Common myeloid progenitor, CD34-positive (primary cell): ENCODE measurements at regions not wholly inside any gene's neighbourhood (a gene's known extent, or its start where the extent isn't known, plus 50 kb on each side); places are given as distances from the start of the nearest gene placed in this dataset.

ENCODE experiments used
- CTCF ChIA-PET: fragments of 350-600 bp; sonication (Branson Sonifier 250); formaldehyde crosslinking; loops from one replicate; lab custom pipeline; 2021; ENCODE audit warnings: antibody characterized with exemption; lab: Charles Lee
- POLR2A ChIA-PET: fragments of 350-600 bp; sonication (Branson Sonifier 250); formaldehyde crosslinking; loops from one replicate; lab custom pipeline; 2021; ENCODE audit warnings: antibody characterized with exemption; lab: Charles Lee
- DNase-seq, 3 donors: peaks; one replicate each; pipeline versions ENCODE4 v3.0.0 to v3.0.0-alpha.2; 2013
- H3K27ac ChIP-seq, 2 experiments: 1 replicate in 1 of 2; 2 replicates in 1 of 2; pipeline ENCODE4 v1.7.0; 2013; ENCODE audit warnings: inconsistent platforms in 2 of 2, low read length in 2 of 2, mild to moderate bottlenecking in 2 of 2, low read depth in 1 of 2, moderate library complexity in 1 of 2; ENCODE audit not compliant: severe bottlenecking in 2 of 2, insufficient read depth in 1 of 2, poor library complexity in 1 of 2
- H3K27me3 ChIP-seq, 5 experiments: replicated peaks in 2 of 5; 1 replicate in 3 of 5; 2 replicates in 2 of 5; pipeline versions ENCODE4 v1.6.1 to v1.7.0; 2013; ENCODE audit warnings: low read length in 4 of 5, mild to moderate bottlenecking in 2 of 5, moderate library complexity in 2 of 5, inconsistent platforms in 1 of 5; ENCODE audit not compliant: insufficient read depth in 5 of 5, control insufficient read depth in 4 of 5
- H3K36me3 ChIP-seq, 4 experiments: 1 replicate in 2 of 4; 2 replicates in 2 of 4; pipeline versions ENCODE4 v1.6.1 to v1.7.0; 2013; ENCODE audit warnings: low read length in 3 of 4, control low read depth in 1 of 4, mild to moderate bottlenecking in 1 of 4; ENCODE audit not compliant: control insufficient read depth in 4 of 4, insufficient read depth in 4 of 4
- H3K4me1 ChIP-seq, 4 experiments: 1 replicate in 3 of 4; 2 replicates in 1 of 4; pipeline versions ENCODE4 v1.6.1 to v1.7.1; 2013; ENCODE audit warnings: low read length in 3 of 4, mild to moderate bottlenecking in 3 of 4, control low read depth in 1 of 4, inconsistent platforms in 1 of 4, moderate library complexity in 1 of 4; ENCODE audit not compliant: control insufficient read depth in 4 of 4, insufficient read depth in 4 of 4; ENCODE audit errors: control extremely low read depth in 1 of 4
- H3K4me3 ChIP-seq, 7 experiments: 1 replicate in 4 of 7; 2 replicates in 3 of 7; pipeline versions ENCODE4 v1.5.1 to v1.7.0; 2013; ENCODE audit warnings: mild to moderate bottlenecking in 7 of 7, low read length in 6 of 7, moderate library complexity in 6 of 7, inconsistent platforms in 2 of 7, low read depth in 2 of 7, control low read depth in 1 of 7; ENCODE audit not compliant: insufficient read depth in 4 of 7, control insufficient read depth in 1 of 7; ENCODE audit errors: extremely low read depth in 1 of 7
- H3K9me3 ChIP-seq, 5 experiments: 1 replicate in 4 of 5; 2 replicates in 1 of 5; pipeline versions ENCODE4 v1.6.1 to v1.7.1; 2013; ENCODE audit warnings: low read length in 4 of 5, mild to moderate bottlenecking in 2 of 5, inconsistent platforms in 1 of 5, low read depth in 1 of 5, moderate library complexity in 1 of 5; ENCODE audit not compliant: control insufficient read depth in 4 of 5, insufficient read depth in 2 of 5; ENCODE audit errors: control extremely low read depth in 1 of 5
- WGBS: methylation state at CpG from one replicate; pipeline ENCODE4 v1.1.5; 2013; ENCODE audit not compliant: insufficient coverage; 5-methylcytosine and 5-hydroxymethylcytosine counted together

DNA sequence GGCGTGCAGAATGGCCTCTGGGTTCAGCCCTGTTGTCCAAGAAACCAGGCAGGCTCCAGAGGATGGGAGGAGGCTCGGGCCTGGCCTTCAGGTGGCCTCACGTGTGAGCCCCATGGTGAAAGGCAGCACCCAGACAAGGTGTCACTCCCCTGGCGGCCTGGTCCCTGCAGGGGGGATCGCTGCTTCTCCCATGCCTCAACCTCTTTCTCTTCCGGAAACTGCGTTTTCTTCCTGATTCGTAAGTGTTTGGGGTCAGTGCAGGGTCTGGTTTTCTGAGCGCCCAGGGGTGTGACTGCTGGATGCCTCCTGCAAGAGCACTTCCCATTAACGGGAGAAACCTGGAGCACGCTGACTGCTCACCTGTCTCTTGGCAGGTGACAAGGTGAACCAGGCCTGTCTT, 70.0 kb upstream of the CIBAR2 start:
- no peak overlapping the region for H3K4me3 ChIP-seq
- peak in 1 of 3 donors; percentile 39 for DNase-seq
- H3K27me3 ChIP-seq: no peaks in the 10 kb centered on the region
- WGBS: 46% methylated on average over 10 of the region's 11 CpGs
- POLR2A ChIA-PET: no interaction called here
- H3K9me3 ChIP-seq: peaks cover 0 to 16% (median 11%) of the 10 kb centered on the region in 5 experiments
- peaks cover 0 to 3% (median 1%) of the 10 kb centered on the region in 4 experiments for H3K4me1 ChIP-seq
- CTCF ChIA-PET: no interaction called here
- H3K36me3 ChIP-seq: peaks cover 0 to 2% (median 0%) of the 10 kb centered on the region in 4 experiments
- no peak overlapping the region for H3K27ac ChIP-seq

DNA sequence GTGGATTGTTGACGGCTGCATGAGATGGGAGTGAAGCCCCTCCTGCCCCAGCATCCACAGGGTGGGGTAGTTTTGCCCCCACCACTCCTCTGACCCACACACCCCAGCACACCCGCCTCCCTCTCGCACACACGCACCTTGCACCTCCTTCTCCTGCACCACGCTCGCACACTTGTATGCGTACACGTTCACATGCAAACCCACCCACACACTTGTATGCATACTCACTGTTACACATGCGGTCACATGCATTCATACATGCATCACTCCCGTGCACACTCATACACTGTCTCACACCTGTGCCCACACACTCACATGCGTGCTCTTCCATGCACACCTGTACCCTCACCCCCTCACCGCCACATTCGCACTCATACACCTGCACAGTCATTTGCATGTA, 70.5 kb upstream of the CIBAR2 start:
- 86% methylated on average over 11 of the region's 13 CpGs for WGBS
- Histone ChIP-seq H3K36me3 (peaks cover 0 to 2% (median 0%) of the 10 kb centered on the region in 4 experiments), H3K27ac (no peak overlapping the region), H3K4me3 (no peak overlapping the region), H3K9me3 (peaks cover 0 to 16% (median 11%) of the 10 kb centered on the region in 5 experiments), H3K4me1 (no peaks in the 10 kb centered on the region), H3K27me3 (no peaks in the 10 kb centered on the region)
- no peak for DNase-seq
- ChIA-PET CTCF (interaction anchor here (1.2 kb wide), 1 partner anchor 47 kb away, joined by 3 read pairs; no protein-coding TSS in a partner anchor), POLR2A (no interaction called here)

DNA sequence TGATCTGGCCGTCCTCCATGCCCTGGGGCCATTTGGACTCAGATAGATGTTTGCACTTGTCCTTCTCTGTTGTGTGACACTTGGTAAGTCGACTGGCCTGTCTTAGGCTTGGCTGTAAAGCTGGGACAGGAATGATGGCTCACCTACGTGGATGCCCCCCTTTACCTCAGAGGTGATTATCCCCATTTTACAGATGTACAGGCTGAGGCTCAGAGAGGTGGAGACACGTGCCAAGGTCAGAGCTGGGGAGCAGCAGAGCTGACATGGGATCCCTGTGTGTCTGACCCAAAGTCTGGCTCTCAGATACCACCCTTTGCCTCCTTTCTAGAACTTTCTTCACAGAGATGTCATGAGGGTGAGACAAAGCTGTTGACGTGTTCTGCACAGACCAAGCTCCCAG, 71.3 kb upstream of the CIBAR2 start:
- DNase-seq: no peak
- no peak overlapping the region for H3K4me3 ChIP-seq
- ChIA-PET POLR2A (no interaction called here), CTCF (interaction anchor here (1.2 kb wide), 2 partner anchors 11 to 46 kb away, joined by 3 read pairs; no protein-coding TSS in a partner anchor)
- WGBS: 100% methylated on average over 5 of the region's 5 CpGs
- H3K27me3 ChIP-seq: no peaks in the 10 kb centered on the region
- H3K9me3 ChIP-seq: peaks cover 0 to 16% (median 11%) of the 10 kb centered on the region in 5 experiments
- peaks cover 0 to 2% (median 0%) of the 10 kb centered on the region in 4 experiments for H3K36me3 ChIP-seq
- no peak overlapping the region for H3K27ac ChIP-seq
- H3K4me1 ChIP-seq: no peaks in the 10 kb centered on the region

DNA sequence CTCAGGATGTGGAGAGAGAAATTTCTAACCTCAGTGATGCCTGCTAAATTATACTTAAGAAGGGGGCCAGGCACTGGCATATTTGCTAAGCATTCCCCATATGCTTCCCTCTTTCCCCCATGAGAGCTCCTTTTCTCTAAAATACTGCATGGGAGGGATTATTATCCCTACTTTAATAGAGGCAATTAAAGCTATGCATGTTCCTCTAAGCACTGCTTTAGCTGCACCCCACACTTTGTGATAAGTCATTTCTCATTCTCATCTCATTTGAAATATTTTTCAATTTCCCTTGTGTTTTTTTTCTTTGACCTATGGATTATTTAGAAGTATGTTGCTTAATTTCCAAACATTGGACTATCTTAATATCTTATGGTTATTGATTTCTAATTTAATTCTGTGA, 72.1 kb upstream of the CIBAR2 start:
- no peak for DNase-seq
- Histone ChIP-seq H3K36me3 (peaks cover 0 to 2% (median 0%) of the 10 kb centered on the region in 4 experiments), H3K4me3 (no peak overlapping the region), H3K9me3 (peaks cover under 1 to 22% (median 15%) of the 10 kb centered on the region in 5 experiments), H3K27ac (no peak overlapping the region), H3K27me3 (no peaks in the 10 kb centered on the region), H3K4me1 (no peaks in the 10 kb centered on the region)
- ChIA-PET CTCF (interaction anchor here (0.9 to 1.6 kb wide), 4 partner anchors 8 to 64 kb away, joined by 3 to 4 read pairs (median 3); no protein-coding TSS in a partner anchor), POLR2A (no interaction called here)

DNA sequence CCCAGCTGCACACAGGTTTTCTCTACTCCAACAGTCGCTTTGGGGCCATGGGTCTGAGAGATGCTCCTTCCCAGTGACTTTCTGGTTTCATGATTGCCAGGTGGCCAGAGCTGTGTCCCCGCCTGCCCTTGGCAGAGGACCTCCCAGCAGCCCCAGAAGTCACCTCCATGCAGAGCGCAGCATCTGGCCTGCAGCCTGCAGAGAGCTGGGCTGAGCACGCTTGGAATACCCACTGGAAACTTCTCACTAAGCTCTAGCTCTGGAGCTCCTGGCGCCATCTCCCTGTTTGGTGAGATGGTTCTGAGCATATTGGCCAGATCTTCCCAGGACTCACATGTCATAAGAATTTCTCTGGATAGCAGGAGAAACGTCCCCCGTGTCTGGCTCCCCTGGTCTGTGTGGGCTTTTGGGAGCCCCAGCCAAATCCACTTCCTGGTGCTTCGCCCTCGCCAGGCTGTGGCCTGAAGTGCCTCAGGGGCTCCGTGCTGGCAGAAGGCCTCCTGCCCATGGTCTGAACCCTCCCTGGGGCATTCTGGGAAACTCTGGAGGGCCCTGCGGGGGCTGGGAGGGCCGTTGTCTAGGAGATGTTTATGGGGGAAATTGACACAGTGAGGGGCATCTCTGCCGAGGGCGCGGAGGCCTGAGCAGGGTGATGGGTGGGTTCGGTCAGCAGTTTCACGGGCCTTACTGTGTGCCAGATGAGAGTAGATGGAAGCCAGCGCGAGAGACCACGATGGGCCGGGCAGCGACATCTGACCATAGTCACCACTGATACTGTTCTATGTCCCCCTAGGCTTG, 73.2 kb upstream of the CIBAR2 start:
- no peak for DNase-seq
- H3K27me3 ChIP-seq: no peaks in the 10 kb centered on the region
- H3K4me1 ChIP-seq: no peaks in the 10 kb centered on the region
- 78% methylated on average over 15 of the region's 22 CpGs for WGBS
- peaks cover 0 to 2% (median 0%) of the 10 kb centered on the region in 4 experiments for H3K36me3 ChIP-seq
- H3K27ac ChIP-seq: no peak overlapping the region
- H3K9me3 ChIP-seq: peaks cover 8 to 30% (median 15%) of the 10 kb centered on the region in 5 experiments
- CTCF ChIA-PET: interaction anchor here (0.9 to 1.6 kb wide), 4 partner anchors 9 to 63 kb away, joined by 3 to 6 read pairs (median 4); no protein-coding TSS in a partner anchor
- no peak overlapping the region for H3K4me3 ChIP-seq
- POLR2A ChIA-PET: interaction anchor here (0.6 kb wide), 1 partner anchor 9 kb away, joined by 4 read pairs; no protein-coding TSS in a partner anchor

DNA sequence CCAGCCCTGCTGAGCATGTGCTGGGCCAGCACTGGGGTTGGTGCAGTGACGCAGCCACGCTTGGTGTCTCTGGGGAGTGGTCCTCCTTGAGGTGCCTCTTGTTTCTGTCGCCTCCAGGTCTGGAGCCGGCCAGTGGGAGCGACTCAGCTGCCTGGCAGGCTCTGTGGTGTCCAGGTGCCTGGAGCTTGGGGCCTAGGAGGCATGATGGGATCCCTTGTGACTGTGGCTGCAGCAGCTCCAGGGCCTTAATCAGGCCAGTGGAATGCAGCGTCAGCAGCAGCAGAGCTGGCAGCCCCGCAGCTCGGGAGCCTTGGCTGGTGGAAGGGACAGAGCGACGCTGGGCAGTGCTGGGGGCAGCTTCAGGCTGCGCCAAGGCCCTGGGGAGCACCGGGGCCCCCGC, 74.7 kb upstream of the CIBAR2 start:
- no peak overlapping the region for H3K27ac ChIP-seq
- no peaks in the 10 kb centered on the region for H3K4me1 ChIP-seq

DNA sequence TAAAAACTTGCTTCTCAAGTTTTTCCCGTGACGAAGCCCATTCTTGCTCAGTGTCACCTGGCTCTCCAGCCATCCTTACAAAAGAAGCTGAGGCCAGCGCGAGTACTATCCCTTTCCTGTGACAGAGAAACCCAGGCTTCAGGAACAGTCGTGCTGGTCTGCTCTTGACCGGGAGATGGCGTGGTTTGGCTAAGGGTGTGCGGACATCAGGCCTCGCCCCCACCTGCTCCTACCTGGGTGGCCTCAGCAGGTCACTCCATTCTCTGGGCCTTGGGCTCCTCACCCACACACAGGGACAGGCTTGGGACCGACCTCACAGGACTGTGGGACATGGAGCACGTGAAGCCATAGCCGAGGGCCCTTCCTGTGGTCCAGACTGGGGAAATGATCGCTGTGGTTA, 75.2 kb upstream of the CIBAR2 start:
- ChIA-PET POLR2A (no interaction called here), CTCF (interaction anchor here (0.8 kb wide), 1 partner anchor 58 kb away, joined by 3 read pairs; no protein-coding TSS in a partner anchor)
- Histone ChIP-seq H3K36me3 (peaks cover 0 to 2% (median 0%) of the 10 kb centered on the region in 4 experiments), H3K4me1 (no peaks in the 10 kb centered on the region), H3K27ac (no peak overlapping the region), H3K4me3 (no peak overlapping the region), H3K27me3 (no peaks in the 10 kb centered on the region), H3K9me3 (peaks cover 8 to 33% (median 15%) of the 10 kb centered on the region in 5 experiments)
- no peak for DNase-seq
- 93% methylated on average over 9 of the region's 13 CpGs for WGBS

More for the DNA sequence above, 74.7 kb upstream of the CIBAR2 start:
- WGBS: 98% methylated on average over 10 of the region's 13 CpGs
- Histone ChIP-seq H3K36me3 (peaks cover 0 to 2% (median 0%) of the 10 kb centered on the region in 4 experiments), H3K4me3 (no peak overlapping the region), H3K9me3 (peaks cover 8 to 33% (median 15%) of the 10 kb centered on the region in 5 experiments), H3K27me3 (no peaks in the 10 kb centered on the region)
- ChIA-PET CTCF (no interaction called here), POLR2A (no interaction called here)
- DNase-seq: no peak
